Caki2 (cell line): ENCODE measurements at regions not wholly inside any gene's neighbourhood (a gene's known extent, or its start where the extent isn't known, plus 50 kb on each side); places are given as distances from the start of the nearest gene placed in this dataset.

Source experiments
- DNase-seq: peaks from one replicate; pipeline ENCODE4 v3.0.0-alpha.2; 2015; ENCODE audit warnings: low read depth
- in situ Hi-C: cut with HindIII; loops from 2 replicates; pipeline ENCODE4 v1.10.0; 2016; ENCODE audit warnings: low sequenced_read_pairs, low pct_unique_long_range_greater_than_20kb, mixed read lengths

DNA sequence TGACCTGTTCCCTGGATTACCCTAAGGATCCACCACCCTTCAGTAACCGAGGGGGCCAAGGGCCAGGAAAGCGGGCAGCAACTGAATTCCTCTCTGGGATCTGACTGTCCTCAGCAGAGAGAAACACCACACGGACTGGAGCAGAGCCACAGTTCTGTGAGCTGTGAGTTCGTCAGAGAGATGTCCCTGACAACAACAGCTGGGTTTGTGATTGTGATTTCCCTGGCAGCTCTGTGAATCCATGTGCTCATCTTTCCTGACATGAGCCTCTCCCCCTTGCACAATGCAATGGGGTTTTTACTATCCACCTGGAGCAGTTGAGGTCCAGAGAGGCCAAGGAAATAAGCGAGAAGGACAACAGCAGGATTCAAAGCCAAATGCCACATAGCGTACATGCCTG lies 69.4 kb upstream of the AMPD3 start:
- in situ Hi-C loops, result no loop called here
- DNase-seq, result no peak

DNA sequence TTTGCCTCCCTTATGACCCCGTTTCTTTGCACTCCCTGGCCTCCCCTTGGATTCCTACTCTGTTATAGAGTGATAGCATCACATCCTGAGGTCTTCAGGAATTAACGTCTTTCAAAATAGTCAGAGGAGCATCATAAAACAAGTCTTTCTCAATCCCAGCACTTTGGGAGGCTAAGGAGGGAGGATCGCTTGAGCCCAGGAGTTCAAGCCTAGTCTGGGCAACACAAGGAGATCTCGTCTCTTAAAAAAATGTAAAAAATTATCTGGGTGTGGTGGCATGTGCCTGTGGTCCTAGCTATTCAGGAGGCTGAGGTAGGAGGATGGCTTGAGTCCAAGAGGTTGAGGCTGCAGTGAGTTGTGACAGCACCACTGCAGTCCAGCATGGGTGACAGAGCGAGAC lies 68.7 kb upstream of the AMPD3 start:
- in situ Hi-C loops, result no loop called here
- DNase-seq, result no peak

DNA sequence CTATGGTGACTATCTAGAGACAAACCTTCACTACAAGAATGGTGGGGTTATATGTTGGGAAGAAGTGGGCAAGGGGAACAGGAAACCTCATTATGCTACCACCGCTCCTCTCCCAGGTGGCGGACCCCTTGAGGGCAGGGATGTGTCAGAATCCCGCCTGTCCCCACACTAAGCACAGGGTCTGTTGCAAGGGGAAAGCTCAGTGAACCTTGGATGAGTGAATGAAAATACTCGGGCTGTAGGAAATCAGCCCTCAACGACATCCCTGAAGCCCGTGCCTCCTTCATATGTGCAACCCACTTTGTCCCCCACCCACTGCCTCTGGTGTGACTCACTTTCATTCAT lies 68.2 kb upstream of the AMPD3 start:
- in situ Hi-C loops, result no loop called here
- DNase-seq, result no peak

DNA sequence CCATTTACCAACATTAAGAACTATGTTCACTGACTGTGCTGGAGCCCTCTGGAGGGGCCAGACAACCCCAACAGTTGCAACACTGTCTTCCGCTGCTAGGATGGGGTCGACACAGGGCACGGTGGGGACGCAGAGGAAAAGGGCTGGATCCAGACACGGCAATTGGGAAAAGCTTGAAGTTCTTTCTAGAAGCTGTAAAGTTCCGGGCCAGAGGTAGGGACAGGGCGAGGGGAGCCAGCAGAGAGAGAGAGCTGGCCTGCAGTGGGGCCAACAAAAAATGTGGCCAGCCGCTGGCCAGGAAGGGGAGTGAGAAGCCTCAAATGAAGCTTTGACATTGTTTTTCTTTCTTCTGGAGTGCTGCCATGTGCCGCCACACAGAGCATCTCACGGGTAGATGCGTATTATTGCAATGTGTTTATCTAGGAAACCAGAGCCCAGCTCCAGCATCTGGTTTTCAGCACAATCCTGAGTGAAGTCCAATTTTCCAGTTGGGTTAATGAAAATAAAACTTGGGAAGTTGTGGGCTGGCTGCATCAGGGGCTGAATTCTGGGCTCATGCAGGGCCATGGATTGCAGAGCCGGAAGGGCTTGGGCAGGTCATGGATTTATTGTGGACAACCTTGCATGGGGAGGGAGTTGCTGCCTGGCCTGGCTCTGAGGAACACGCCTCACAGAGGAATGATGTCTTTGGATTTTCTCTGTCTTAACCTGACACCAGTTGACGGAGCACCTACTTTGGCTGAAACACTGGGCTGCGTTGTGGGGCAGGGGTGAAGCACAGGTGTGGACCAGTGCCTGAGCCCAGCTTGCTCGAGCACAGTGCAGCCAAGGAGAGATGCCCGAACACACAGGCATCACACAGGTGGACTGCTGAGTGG lies 67.6 kb upstream of the AMPD3 start:
- in situ Hi-C loops, result no loop called here

DNA sequence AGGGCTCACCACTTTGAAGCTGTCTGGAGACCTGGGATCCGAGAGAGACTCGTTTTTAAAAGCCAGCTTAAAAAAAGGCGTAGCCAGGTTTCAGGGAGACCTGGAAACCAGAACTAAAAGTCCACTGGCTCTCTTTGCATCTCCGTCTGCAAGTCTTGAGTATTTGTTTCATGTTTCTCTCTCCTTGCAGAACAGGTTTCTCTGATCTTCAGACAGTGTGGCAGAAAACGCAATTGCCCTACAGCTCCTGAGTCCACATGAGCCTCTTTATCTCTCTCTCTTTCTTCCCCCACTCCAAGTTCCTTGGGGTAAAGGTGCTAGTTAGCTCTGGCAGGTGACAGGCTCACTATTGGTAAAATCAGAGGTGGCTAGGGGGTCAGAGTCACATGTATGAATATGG lies 67.0 kb upstream of the AMPD3 start:
- in situ Hi-C loops, result no loop called here
- no peak for DNase-seq

More for the DNA sequence above, 67.6 kb upstream of the AMPD3 start:
- DNase-seq, result no peak

DNA sequence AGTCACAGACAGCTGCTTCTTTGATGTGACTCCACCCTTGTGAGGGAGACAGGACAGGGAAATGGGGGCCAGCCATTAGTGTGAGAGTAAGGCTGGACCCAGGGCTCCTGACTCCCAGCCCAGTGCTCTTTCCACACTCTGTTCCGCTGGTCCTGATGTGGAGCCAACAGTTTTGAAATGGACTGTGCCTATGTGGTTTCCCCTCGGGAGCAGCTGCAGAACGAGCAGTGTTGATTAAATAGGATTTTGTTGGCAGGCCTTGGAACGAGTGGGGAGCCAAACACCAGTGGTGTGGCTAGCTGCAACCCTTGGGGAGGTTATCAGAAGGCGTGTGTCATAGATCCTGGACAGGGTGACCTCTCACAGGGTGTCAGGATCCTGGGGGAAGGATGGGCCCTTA lies 66.5 kb upstream of the AMPD3 start:
- in situ Hi-C loops, result no loop called here
- DNase-seq, result no peak

DNA sequence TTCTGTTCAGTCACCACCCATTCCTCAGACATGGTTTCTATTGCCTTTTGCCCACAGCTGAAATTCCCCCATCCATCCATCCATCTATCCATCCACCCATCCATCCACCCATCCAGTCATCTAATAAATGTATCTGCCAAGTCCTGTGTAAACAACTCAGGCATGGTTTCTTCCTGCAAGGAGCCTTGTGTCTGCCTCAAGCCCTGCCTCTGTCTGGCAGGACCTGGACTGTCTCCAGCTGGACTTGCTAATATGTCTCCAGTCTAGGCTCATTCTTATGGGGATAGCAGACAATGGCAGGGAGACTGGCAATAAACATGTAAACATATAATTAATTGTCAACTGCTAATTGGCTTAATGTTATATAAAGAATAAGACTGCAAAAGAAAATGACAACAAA lies 64.7 kb upstream of the AMPD3 start:
- in situ Hi-C loops, result no loop called here
- no peak for DNase-seq

DNA sequence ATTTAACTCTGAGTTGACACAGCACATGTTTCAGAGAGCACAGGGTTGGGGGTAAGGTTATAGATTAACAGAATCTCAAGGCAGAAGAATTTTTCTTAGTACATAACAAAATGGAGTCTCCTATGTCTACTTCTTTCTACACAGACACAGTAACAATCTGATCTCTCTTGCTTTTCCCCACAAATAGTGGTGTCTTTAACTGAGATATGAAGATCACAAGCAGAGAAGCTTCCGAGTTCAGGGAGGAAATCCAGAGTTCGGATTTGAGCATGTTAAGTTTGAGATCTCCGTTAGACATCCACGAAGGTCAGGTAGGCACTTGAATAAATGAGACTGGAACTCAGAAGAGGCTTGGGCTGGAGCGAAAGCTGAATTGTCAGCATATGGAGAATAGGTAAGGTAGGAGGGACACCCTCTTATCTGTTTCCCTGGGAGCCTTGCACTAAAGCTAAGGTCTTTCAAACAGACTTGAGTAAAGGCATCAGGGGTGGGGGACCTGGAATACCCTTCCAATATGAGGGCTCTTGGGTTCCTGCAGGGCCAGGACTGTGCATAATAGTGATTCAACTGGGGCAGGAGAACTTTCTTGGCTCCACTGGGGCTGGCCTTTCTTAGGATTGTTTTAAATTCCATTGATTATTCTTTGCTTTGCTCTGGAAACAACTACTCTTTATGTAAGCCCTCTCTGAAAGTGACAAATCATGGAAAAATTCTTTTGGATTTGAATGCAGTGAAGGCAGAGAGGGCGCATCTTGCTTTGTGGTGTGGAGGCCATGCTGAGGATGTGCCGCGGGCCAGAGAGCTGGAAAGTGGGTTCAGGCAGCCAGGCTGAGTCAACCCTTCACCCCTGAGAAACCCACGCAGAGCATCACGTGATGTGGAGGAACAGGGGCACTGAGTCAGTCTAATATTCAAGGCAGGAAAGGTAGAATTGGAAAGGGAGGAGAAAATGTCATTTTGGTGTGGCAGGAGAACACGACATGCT lies 62.7 kb upstream of the AMPD3 start:
- DNase-seq, result no peak
- in situ Hi-C loops, result no loop called here

DNA sequence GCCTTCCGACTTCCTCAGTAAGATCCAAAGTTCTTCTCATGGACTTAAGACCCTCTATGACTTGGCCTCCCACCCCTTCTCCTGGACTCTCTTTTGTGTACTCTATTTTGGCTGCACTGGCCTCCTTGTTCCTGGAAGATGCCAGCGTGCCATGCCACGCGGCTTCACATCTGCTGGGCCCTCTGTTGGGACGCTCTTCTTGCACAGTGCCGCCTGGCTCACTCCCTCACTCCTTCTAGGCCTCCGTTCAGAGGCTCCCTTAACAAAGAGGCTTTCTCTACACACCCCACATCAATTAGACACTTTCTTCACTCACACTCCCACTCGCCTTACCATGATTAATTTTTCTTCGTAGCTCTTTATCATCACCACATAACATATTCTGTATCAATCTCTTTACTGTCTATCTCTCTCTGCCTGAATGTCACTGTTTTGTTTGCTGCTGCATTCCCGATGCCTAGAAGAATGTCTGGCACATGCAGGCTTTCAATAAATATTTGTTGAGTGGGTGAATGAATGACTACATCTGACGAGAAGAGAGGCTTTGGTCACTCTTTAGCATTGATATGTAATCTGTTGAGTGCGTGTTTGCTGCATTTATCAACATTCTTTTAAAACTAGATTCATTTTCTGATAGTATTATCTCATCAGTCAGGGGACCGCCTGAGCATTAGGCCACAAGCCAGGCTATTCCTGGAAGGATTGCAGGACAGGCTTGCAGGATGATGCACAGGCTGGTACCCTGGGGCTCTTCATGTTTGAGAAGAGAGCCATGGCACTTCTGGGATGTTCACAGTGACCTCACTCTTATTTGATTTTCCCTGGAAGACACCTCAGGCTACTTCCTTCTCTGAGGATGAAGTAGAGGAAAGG lies 60.6 kb upstream of the AMPD3 start:
- DNase-seq, result no peak
- in situ Hi-C loops, result no loop called here

DNA sequence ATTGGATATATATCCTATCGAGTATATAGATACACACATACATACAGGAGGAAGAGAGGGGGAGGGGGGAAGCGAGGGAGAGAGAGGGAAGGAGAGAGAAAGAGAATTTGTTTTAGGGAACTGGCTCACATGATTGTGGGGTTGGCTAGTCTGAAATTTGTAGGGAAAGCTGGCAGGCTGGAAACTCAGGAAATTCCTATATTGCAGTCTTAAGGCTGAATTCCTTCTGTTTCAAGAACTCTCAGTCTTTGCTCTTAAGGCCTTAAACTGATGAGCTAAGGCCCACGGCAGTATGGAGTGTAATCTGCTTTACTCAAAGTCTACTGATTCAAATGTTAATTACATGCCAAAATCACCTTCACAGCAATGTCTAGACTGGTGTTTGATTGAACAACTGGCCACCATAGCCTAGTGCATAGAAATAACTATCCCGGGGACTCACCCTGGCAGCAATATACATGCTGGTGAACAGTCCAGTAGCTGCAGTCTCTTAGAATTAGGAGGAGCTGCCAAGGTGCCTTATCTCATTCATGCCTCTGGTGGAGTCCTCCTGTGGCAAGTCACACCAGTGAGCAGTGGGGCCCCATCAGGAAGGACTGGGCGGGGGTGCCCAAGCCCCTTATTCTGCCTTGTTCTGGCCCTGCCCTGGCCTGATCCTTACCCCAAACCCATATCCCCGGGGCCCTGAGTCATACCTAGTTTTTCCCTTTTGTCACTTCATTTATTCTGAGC lies 59.7 kb upstream of the AMPD3 start:
- in situ Hi-C loops, result no loop called here
- no peak for DNase-seq

DNA sequence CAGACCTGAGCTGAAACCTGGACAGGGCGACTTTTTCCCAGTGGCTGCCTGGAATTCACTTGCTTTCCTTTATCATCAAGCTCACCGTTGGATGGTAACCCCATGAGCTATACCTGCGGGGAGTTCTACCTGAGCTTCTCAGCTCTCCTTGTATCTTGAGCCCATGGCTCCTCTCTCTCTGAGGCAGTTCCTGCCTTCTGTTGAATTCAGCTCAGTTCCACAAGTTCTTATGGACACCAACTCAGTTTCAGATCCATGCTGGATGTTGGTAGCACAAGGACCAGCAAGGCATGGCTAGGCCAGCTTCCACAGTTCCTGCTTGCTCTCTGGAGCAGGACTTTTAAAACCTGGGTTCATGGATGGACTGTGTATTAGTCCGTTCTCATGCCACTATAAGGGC lies 58.3 kb upstream of the AMPD3 start:
- no peak for DNase-seq
- in situ Hi-C loops, result no loop called here

DNA sequence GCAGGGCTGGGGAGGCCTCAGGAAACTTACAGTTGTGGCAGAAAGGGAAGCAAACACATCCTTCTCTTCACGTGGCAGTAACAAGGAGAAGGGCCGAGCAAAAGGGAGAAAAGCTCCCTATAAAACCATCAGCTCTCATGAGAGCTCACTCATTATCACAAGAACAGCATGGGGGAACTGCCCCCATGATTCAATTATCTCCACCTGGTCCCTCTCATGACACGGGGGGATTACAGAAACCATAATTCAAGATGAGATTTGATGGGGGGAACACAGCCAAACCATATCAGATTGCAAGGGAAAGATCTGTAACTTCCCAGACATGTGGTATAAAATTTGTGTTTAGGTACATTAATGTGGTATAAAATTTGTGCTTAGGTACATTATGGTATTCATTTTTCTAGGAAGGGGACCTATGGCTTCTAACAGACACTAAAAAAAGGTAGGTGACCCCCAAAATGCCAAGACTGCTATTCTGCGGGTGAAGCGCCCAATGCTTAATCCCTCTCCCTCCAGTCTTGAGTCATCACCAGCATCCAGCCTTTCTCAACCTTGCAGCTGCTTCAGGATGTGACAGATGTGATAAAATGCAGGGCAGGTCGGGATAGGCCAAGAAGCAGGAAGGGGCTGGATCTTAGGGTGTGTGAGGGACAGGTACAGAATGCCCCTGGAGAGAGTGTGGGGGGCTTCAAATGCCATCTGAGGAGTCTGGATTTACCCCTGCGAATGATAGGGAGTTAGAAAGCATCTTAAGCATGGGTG lies 57.7 kb upstream of the AMPD3 start:
- no peak for DNase-seq
- in situ Hi-C loops, result no loop called here

DNA sequence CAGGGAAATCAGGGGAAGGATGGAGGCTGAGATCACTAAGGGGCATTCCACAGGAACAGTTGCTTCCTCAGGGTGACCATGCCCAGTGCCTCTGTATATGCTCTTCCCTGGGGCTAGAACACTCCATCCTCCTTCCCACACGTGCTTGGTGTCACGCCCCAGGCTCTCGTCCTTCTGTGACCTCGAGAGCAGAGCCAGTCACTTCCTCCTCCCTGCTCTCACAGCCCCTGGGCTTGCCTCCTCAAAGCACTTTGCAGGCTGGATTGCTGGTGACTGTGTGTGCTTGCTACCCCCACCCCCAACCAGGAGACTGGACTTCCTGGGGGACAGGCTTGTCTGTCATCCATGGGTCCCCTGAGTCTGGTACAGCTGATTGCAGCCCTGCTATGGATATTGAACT lies 56.5 kb upstream of the AMPD3 start:
- in situ Hi-C loops, result no loop called here
- no peak for DNase-seq

DNA sequence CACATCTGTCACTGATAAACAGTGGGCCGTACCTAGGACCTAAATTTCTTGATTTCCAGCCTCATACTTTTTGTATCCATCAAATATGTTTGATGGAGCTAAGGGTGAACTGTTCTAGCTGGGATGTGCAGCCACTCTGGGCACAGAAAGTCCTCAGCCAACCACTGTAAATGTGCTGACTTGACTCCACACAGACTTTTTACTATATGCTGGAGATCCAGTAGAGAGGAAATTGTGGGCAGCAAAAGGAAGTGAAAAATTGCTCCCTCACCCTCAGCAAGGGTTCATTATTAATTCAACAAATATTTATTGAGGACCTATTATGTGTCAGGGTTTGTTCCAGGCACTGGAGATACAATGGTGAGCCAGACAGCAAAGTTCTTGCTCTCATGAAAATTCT lies 54.2 kb upstream of the AMPD3 start:
- no peak for DNase-seq
- in situ Hi-C loops, result no loop called here

DNA sequence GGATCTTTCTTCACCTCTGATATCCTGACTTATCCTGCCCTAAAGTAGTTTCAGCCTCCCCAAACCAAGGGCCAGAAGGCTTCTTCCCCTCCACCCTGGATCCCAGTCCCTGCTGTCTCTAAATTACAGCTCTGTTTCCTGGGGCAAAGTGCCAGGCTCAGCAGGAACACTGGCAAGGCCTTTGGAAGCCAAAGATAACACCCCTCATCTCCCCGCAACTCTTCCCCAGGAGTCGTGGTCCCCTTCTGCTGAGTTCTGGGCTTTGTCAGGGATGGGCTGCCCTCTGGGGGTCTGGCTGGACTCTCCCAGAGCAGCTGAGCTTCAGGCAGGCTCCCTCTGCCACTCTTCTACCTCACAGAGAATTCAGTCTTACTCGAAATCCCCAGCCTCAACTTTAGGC lies 53.8 kb upstream of the AMPD3 start:
- DNase-seq, result no peak
- in situ Hi-C loops, result no loop called here

DNA sequence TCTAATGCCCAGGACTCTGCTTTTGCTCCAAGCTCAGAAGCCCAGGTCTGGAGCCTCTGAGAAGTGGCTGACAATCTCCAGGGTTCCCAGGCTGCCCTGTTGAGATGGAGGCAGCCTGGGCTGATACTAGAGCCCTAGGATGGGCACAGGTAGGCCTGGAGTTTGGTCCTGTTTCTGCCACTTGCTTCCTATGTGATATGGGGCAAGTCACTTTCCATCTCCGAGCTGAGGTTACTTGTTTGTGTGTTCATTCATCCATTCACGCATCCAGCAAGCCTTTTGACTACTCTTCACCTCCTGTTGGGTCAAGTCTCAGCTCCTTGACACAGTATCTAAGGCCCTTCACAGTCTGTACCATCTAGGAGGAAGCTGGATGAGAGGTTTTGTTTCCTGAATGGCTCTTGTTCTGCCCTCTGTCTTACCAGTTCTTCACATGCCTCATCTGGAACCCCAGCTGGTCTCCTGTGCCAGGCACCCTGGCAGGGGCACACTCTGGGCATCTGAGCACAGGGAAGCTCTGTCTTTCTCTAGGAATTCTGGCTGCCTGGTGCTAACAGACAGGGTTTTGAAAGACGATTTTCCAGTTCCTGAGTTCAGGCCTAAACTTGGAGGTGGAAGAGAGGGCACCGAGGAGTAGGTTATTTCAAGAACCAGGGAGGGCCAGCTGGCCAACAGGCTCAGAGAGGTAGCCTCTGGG lies 53.2 kb upstream of the AMPD3 start:
- in situ Hi-C loops, result no loop called here
- DNase-seq, result no peak
